ENCODE measurements at regions not wholly inside any gene's neighbourhood (a gene's known extent, or its start where the extent isn't known, plus 50 kb on each side); places are given as distances from the start of the nearest gene placed in this dataset.

GRCh38 chr16:6091021-6091420, 993.4 kb upstream of the EEF2KMT start:
- Mint-ChIP-seq H3K4me1 (ENCODE audit: low read depth) (no peaks in the 10 kb centered on the region), H3K27me3 (no peaks in the 10 kb centered on the region), H3K27ac (no peak overlapping the region), H3K4me3 (no peak overlapping the region), H3K36me3 (ENCODE audit: low read depth) (no peaks in the 10 kb centered on the region), H3K9me3 (peaks cover 20% of the 10 kb centered on the region)
- no peak for DNase-seq

- Mint-ChIP-seq H3K9me3 (peaks cover 12% of the 10 kb centered on the region), H3K36me3 (ENCODE audit: low read depth) (no peaks in the 10 kb centered on the region), H3K27ac (no peak overlapping the region)
Observed at GRCh38 chr16:6081320-6081976, 983.9 kb upstream of the EEF2KMT start.

GRCh38 chr16:6076631-6077030, 979.0 kb upstream of the EEF2KMT start:
- no peak overlapping the region for H3K4me3 Mint-ChIP-seq
- H3K27me3 Mint-ChIP-seq, result no peaks in the 10 kb centered on the region
- no peaks in the 10 kb centered on the region for H3K4me1 Mint-ChIP-seq (ENCODE audit: low read depth)
- no peak overlapping the region for H3K27ac Mint-ChIP-seq
- peaks cover 15% of the 10 kb centered on the region for H3K9me3 Mint-ChIP-seq
- no peaks in the 10 kb centered on the region for H3K36me3 Mint-ChIP-seq (ENCODE audit: low read depth)
- no peak for DNase-seq

More at GRCh38 chr16:6081320-6081976, 983.9 kb upstream of the EEF2KMT start:
- Mint-ChIP-seq H3K4me3 (no peak overlapping the region), H3K4me1 (ENCODE audit: low read depth) (no peaks in the 10 kb centered on the region), H3K27me3 (no peaks in the 10 kb centered on the region)
- DNase-seq, result no peak

GRCh38 chr16:6068063-6068462, 970.5 kb upstream of the EEF2KMT start:
- H3K4me1 Mint-ChIP-seq (ENCODE audit: low read depth), result no peaks in the 10 kb centered on the region
- no peak overlapping the region for H3K27ac Mint-ChIP-seq
- no peak for DNase-seq

GRCh38 chr16:6066652-6067051, 969.1 kb upstream of the EEF2KMT start:
- Mint-ChIP-seq H3K4me3 (no peak overlapping the region), H3K4me1 (ENCODE audit: low read depth) (no peaks in the 10 kb centered on the region), H3K36me3 (ENCODE audit: low read depth) (no peaks in the 10 kb centered on the region), H3K9me3 (peaks cover 4% of the 10 kb centered on the region), H3K27ac (no peak overlapping the region), H3K27me3 (no peaks in the 10 kb centered on the region)
- no peak for DNase-seq

More at GRCh38 chr16:6068063-6068462, 970.5 kb upstream of the EEF2KMT start:
- Mint-ChIP-seq H3K36me3 (ENCODE audit: low read depth) (no peaks in the 10 kb centered on the region), H3K4me3 (no peak overlapping the region), H3K9me3 (peaks cover 6% of the 10 kb centered on the region), H3K27me3 (no peaks in the 10 kb centered on the region)

- DNase-seq, result no peak
- Mint-ChIP-seq H3K27ac (no peak overlapping the region), H3K27me3 (no peaks in the 10 kb centered on the region), H3K9me3 (peaks cover 3% of the 10 kb centered on the region), H3K36me3 (ENCODE audit: low read depth) (no peaks in the 10 kb centered on the region), H3K4me3 (no peak overlapping the region), H3K4me1 (ENCODE audit: low read depth) (no peaks in the 10 kb centered on the region)
Observed at GRCh38 chr16:6063526-6063925, 965.9 kb upstream of the EEF2KMT start.

GRCh38 chr16:6059671-6060070, 962.1 kb upstream of the EEF2KMT start:
- Mint-ChIP-seq H3K4me1 (ENCODE audit: low read depth) (no peaks in the 10 kb centered on the region), H3K27ac (no peak overlapping the region), H3K4me3 (no peak overlapping the region), H3K36me3 (ENCODE audit: low read depth) (no peaks in the 10 kb centered on the region), H3K9me3 (peaks cover 3% of the 10 kb centered on the region), H3K27me3 (no peaks in the 10 kb centered on the region)
- no peak for DNase-seq

- Mint-ChIP-seq H3K9me3 (peaks cover 5% of the 10 kb centered on the region), H3K27ac (no peak overlapping the region), H3K4me1 (ENCODE audit: low read depth) (no peaks in the 10 kb centered on the region)
Observed at GRCh38 chr16:6057821-6058220, 960.2 kb upstream of the EEF2KMT start.

GRCh38 chr16:6048017-6048416, 950.4 kb upstream of the EEF2KMT start:
- no peak for DNase-seq
- no peaks in the 10 kb centered on the region for H3K27me3 Mint-ChIP-seq
- H3K27ac Mint-ChIP-seq, result no peak overlapping the region
- no peaks in the 10 kb centered on the region for H3K4me1 Mint-ChIP-seq (ENCODE audit: low read depth)
- no peaks in the 10 kb centered on the region for H3K36me3 Mint-ChIP-seq (ENCODE audit: low read depth)
- H3K4me3 Mint-ChIP-seq, result no peak overlapping the region
- peaks cover 18% of the 10 kb centered on the region for H3K9me3 Mint-ChIP-seq

More at GRCh38 chr16:6057821-6058220, 960.2 kb upstream of the EEF2KMT start:
- Mint-ChIP-seq H3K36me3 (ENCODE audit: low read depth) (no peaks in the 10 kb centered on the region), H3K4me3 (no peak overlapping the region), H3K27me3 (no peaks in the 10 kb centered on the region)
- no peak for DNase-seq

- Mint-ChIP-seq H3K4me3 (no peak overlapping the region), H3K27me3 (no peaks in the 10 kb centered on the region), H3K4me1 (ENCODE audit: low read depth) (no peaks in the 10 kb centered on the region), H3K9me3 (peaks cover 18% of the 10 kb centered on the region), H3K36me3 (ENCODE audit: low read depth) (no peaks in the 10 kb centered on the region), H3K27ac (no peak overlapping the region)
- DNase-seq, result no peak
Observed at GRCh38 chr16:6047325-6047724, 949.7 kb upstream of the EEF2KMT start.

- H3K4me1 Mint-ChIP-seq (ENCODE audit: low read depth), result no peaks in the 10 kb centered on the region
- DNase-seq, result no peak
- H3K27ac Mint-ChIP-seq, result no peak overlapping the region
- H3K4me3 Mint-ChIP-seq, result no peak overlapping the region
- H3K27me3 Mint-ChIP-seq, result no peaks in the 10 kb centered on the region
- no peaks in the 10 kb centered on the region for H3K36me3 Mint-ChIP-seq (ENCODE audit: low read depth)
- H3K9me3 Mint-ChIP-seq, result peaks cover 4% of the 10 kb centered on the region
Observed at GRCh38 chr16:6038941-6039645, 941.5 kb upstream of the EEF2KMT start.

GRCh38 chr16:6035161-6035560, 937.6 kb upstream of the EEF2KMT start:
- DNase-seq, result no peak
- H3K4me3 Mint-ChIP-seq, result no peak overlapping the region
- no peak overlapping the region for H3K27ac Mint-ChIP-seq
- H3K9me3 Mint-ChIP-seq, result peaks cover 6% of the 10 kb centered on the region
- H3K4me1 Mint-ChIP-seq (ENCODE audit: low read depth), result no peaks in the 10 kb centered on the region
- H3K36me3 Mint-ChIP-seq (ENCODE audit: low read depth), result no peaks in the 10 kb centered on the region
- H3K27me3 Mint-ChIP-seq, result no peaks in the 10 kb centered on the region

- Mint-ChIP-seq H3K27ac (no peak overlapping the region), H3K4me1 (ENCODE audit: low read depth) (no peaks in the 10 kb centered on the region), H3K27me3 (no peaks in the 10 kb centered on the region), H3K36me3 (ENCODE audit: low read depth) (no peaks in the 10 kb centered on the region), H3K9me3 (peaks cover 5% of the 10 kb centered on the region), H3K4me3 (no peak overlapping the region)
- DNase-seq, result no peak
Observed at GRCh38 chr16:6034511-6034910, 936.9 kb upstream of the EEF2KMT start.

- no peak overlapping the region for H3K4me3 Mint-ChIP-seq
- DNase-seq, result no peak
Observed at GRCh38 chr16:6032438-6032837, 934.8 kb upstream of the EEF2KMT start.

GRCh38 chr16:6031567-6031966, 934.0 kb upstream of the EEF2KMT start:
- Mint-ChIP-seq H3K27ac (no peak overlapping the region), H3K9me3 (peaks cover 5% of the 10 kb centered on the region), H3K36me3 (ENCODE audit: low read depth) (no peaks in the 10 kb centered on the region), H3K4me1 (ENCODE audit: low read depth) (no peaks in the 10 kb centered on the region), H3K27me3 (no peaks in the 10 kb centered on the region), H3K4me3 (no peak overlapping the region)
- DNase-seq, result no peak

More at GRCh38 chr16:6032438-6032837, 934.8 kb upstream of the EEF2KMT start:
- H3K9me3 Mint-ChIP-seq, result peaks cover 5% of the 10 kb centered on the region
- H3K4me1 Mint-ChIP-seq (ENCODE audit: low read depth), result no peaks in the 10 kb centered on the region
- no peaks in the 10 kb centered on the region for H3K27me3 Mint-ChIP-seq
- no peaks in the 10 kb centered on the region for H3K36me3 Mint-ChIP-seq (ENCODE audit: low read depth)
- H3K27ac Mint-ChIP-seq, result no peak overlapping the region

All from activated T-cell treated with anti-CD3 and anti-CD28 coated beads, Interleukin-2, amount 50 U/mL, for 24 hours (primary cell).